ENCODE measurements at regions not wholly inside any gene's neighbourhood (a gene's known extent, or its start where the extent isn't known, plus 50 kb on each side); places are given as distances from the start of the nearest gene placed in this dataset.

- no peak for DNase-seq (ENCODE audit: low read depth in 4 of 4, low spot score in 2 of 4)
Measured at GRCh38 chrX:139141370-139141769, 389.2 kb upstream of the F9 start.

DNA sequence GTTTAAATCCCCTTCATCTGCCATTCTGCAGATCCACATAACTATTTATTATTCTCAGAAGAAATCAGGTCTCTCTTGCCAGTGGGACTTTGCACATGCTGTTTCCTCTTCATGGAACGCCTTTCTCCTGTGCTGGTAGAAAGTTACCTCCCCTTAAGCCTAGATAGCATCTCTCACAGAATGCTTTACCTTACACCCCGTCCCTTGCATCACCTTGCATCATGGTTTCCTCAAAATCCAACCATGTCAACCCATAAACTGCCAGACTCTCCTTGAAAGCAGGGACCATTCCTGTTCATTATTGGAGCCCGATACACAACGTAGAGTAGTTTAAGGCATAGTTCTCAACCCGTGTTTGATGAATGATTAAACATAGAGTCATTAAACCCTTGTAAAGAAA lies 396.2 kb upstream of the F9 start:
- DNase-seq (ENCODE audit: low read depth in 4 of 4, low spot score in 2 of 4), result no peak

DNA sequence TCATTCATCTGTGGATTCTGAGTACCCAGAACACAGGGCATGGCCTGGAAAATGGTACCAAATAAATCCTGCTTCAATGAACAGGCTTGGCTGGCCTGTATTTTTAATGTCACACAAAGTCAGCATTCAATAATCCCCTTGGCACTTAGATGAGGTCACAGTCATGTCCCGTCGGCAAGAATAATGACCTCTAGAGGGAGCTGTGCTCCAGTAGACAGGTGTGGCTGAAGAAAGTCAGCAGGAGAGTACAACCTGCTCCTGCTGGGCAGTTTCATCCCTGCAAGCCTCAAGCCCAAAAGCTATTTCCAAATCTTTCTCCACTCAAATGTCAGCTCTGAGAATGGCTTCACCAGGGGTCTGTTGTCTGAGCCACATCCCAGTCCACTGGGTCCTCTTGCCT lies 404.0 kb upstream of the F9 start:
- peak in 2 of 4 donors; percentile 0 to 9 for DNase-seq (ENCODE audit: low read depth in 4 of 4, low spot score in 2 of 4)

GRCh38 chrX:139125916-139126315 lies 404.6 kb upstream of the F9 start:
- no peak for DNase-seq (ENCODE audit: low read depth in 4 of 4, low spot score in 2 of 4)

- no peak for DNase-seq (ENCODE audit: low read depth in 4 of 4, low spot score in 2 of 4)
Measured at GRCh38 chrX:139121616-139122286, 408.8 kb upstream of the F9 start.

GRCh38 chrX:139120760-139121159 lies 409.2 kb upstream of the FGF13 start:
- DNase-seq (ENCODE audit: low read depth in 4 of 4, low spot score in 2 of 4), result no peak

- no peak for DNase-seq (ENCODE audit: low read depth in 4 of 4, low spot score in 2 of 4)
Measured at GRCh38 chrX:139113708-139114107, 402.2 kb upstream of the FGF13 start.

GRCh38 chrX:139112432-139112831 lies 400.9 kb upstream of the FGF13 start:
- no peak for DNase-seq (ENCODE audit: low read depth in 4 of 4, low spot score in 2 of 4)

DNA sequence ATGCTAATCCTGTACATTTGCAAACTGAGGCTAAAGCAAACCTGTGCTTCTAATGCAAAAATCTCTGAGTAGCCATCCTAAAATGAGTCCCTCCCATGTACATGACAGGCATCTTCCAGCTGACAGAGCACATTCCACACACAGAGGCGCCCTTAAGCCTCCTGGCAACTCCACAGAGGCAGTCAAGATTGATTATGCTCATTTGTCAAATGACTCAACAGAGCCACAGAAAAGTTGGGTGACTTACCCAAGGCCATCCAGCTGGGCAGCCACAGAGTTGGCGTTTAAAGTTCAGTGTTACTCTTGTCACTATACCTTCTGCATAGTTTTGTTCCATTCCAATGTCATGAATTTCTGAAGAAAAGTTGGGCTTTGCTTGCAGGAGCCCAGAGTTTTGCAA lies 394.6 kb upstream of the FGF13 start:
- DNase-seq (ENCODE audit: low read depth in 4 of 4, low spot score in 2 of 4), result no peak

DNA sequence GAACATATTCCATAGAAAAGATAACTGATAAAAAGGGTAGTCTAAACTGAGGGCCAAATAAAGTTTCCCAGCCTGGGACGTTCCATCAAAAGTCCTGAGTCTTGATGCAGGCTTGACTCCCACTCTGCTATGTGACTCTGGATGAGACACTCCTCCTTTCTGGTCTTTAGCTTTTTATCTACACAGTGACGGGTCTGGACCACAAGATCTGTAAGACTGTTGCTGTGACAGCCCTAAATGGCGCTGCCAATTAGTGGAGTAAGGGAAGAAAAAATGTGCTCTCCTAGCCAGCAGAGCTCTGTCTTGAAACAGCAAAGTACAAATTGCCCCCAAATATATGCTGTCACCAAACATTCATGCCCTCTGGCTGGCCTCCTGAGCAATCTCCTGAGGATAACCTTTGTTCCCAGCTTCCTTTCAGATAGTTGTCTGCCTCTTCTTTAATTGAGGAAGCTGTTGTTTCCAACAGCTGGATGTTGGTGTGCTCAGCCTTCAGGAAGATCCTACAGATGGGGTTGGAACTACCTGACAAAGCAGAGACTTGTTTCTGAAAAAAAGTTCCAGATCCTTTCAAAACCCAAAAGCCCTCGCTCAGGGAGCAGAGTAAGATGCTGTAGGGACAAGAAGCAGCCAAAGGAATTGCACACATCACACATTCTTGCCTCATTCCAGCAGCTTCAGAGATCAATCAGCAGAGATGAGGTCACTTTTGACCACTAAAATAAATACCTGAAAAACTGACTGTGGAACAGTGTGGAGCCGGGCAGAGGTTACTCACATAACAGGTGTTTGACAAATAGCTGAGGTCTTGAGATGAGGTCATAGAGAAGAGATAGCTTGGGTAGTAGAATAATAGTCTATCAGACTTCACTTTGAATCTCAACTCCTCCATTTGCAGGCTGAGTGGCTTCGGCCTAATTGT lies 383.4 kb upstream of the FGF13 start:
- no peak for DNase-seq (ENCODE audit: low read depth in 4 of 4, low spot score in 2 of 4)

GRCh38 chrX:139093201-139093600 lies 381.7 kb upstream of the FGF13 start:
- DNase-seq (ENCODE audit: low read depth in 4 of 4, low spot score in 2 of 4), result no peak

DNA sequence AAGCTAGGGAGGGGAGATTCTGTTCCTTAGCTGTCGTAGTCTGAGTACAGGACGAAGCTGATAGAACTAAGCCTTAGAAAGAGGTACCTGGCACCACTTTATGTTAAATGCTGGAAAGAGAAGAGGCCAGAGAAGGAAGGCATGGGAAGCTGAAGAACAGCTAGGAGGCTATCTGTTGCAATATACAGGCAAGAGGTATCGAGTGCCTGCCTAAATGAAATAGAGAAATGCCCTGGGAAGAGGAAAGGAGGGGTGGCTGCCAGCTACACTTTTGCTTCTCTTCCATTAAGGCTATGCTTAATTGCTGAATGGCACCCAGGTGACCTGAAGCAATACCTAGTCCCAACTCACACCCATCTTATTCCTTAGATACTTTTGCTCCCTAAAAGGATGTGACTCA lies 380.4 kb upstream of the FGF13 start:
- DNase-seq (ENCODE audit: low read depth in 4 of 4, low spot score in 2 of 4), result no peak

DNA sequence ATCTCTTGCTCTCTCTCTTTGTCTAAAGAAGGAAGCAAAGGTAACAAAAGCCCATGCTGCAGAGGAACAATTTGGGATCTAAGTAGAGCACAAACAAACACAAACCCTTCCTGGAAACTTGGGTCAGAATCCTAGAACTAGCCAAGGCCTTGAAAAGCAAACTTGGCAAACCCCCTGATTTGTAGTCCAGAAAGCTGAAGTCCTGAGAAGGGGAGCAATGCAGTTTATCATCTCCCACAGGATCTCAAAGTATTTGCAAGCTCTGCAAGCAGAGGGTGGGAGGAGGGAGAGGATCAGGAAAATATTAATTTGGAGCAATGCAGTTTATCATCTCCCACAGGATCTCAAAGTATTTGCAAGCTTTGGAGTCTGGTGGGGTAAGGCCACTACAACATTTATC lies 379.5 kb upstream of the FGF13 start:
- no peak for DNase-seq (ENCODE audit: low read depth in 4 of 4, low spot score in 2 of 4)

DNA sequence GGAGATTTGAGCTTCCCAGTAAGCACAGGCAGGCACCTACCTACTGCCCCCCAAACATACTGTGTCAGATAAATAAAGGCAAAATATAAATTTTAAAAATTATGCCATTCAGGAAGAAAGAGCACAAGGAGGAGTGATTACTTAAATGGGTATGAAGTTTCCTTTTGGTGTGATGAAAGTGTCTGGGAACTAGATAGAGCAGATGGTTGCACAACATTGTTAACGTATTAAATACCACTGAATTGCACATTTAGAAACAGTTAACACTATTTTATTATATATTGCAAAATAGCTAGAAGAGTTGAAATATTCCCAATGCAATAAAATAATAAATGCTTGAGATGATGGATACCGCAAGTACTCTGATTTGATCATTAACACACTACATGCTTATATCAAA lies 374.7 kb upstream of the FGF13 start:
- DNase-seq (ENCODE audit: low read depth in 4 of 4, low spot score in 2 of 4), result no peak

DNA sequence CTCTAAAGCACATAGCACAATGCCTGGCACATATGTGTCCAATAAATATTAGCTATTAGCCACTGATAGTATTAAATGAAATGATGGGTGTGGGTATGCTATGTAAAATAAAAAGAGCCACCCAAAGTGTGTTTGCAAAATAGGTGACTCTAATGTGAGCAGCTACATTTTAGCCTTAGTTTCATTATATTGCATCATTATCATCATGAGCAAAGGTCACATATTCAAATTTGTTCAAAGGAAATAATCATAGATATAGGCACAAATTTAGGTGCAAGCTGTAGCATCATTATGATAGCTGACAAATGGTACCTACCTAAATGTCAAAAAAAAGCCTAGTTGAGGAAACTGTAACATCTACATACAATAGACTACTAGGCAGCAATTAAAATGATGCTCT lies 373.9 kb upstream of the FGF13 start:
- no peak for DNase-seq (ENCODE audit: low read depth in 4 of 4, low spot score in 2 of 4)

- DNase-seq (ENCODE audit: low read depth in 4 of 4, low spot score in 2 of 4), result no peak
Measured at GRCh38 chrX:139083191-139083590, 371.7 kb upstream of the FGF13 start.

- DNase-seq (ENCODE audit: low read depth in 4 of 4, low spot score in 2 of 4), result no peak
Measured at GRCh38 chrX:139081965-139082364, 370.4 kb upstream of the FGF13 start.

GRCh38 chrX:139079789-139080188 lies 368.3 kb upstream of the FGF13 start:
- DNase-seq (ENCODE audit: low read depth in 4 of 4, low spot score in 2 of 4), result no peak

DNA sequence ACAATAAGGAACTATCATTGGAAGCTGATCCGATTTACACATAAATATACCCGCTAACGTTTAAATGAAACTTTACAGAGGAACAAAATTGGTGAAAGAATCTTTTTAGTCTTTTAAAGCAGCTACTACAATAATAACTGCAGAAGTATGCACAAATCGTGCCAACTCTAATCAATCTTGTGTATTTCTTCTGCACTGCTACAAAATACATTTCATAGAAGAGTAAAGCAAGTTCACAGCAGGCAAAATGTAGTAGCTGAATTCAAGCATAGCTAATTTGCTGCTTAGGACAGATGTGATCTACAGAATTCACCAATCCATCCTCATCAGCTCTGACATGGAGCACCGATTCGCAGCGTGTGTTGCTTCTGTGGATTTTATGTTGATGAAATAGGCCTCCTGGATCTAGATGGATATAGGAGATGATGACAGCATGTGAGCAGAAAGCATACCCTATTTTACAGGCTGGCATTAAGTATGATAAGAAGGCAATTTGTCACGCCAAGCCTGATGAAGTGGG lies 367.3 kb upstream of the FGF13 start:
- DNase-seq (ENCODE audit: low read depth in 4 of 4, low spot score in 2 of 4), result no peak

- DNase-seq (ENCODE audit: low read depth in 4 of 4, low spot score in 2 of 4), result no peak
Measured at GRCh38 chrX:139078342-139078741, 366.8 kb upstream of the FGF13 start.

DNA sequence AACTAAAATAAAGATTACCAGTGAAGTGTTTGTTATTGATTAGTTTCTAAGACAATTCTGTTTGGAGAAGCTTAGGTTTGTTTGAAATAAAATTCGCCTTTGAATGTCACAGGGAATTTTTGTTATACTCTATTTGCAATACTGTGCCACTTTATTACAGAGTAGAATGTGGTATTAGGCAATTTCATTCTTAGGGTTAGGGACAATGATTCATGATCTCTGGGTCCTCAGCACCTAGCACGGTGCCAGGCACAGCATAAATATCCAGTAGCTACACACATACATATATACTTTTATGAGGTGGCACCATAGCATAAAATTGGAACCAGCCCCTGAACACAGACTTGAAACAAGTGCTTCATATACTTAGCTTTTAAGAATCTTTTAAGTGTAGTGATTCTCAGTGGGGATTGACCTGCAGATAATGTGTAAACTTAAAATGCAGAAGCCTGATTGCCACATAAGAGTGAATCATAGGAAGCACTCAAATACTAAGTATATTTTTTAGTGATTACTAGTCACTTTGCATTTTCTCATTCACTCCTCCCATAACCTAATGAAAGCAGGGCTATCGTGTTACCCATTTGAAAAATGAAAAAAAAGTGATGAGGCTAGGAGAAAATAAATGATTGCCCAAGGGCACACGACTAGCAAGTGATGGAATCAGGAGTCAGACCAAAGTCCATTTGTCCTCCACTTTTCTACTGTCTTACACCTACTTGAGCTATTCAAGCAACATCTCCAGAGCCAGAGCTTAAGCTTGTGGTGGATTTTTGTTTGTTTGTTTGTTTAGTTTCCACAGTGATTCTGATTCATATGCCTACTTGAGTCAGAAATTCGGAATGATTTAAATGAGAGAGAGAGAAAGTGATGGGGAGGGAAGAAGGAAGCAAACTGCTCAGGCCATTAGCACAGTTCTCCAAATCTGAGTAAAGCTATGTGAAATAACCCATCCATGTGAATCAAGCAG lies 366.0 kb upstream of the FGF13 start:
- DNase-seq (ENCODE audit: low read depth in 4 of 4, low spot score in 2 of 4), result no peak
